Loucy (cell line): ENCODE measurements at regions not wholly inside any gene's neighbourhood (a gene's known extent, or its start where the extent isn't known, plus 50 kb on each side); places are given as distances from the start of the nearest gene placed in this dataset.

Experiments used
- EZH2phosphoT487 ChIP-seq: fragments of 200-600 bp; IDR thresholded peaks from 2 replicates; pipeline ENCODE4 v1.6.1; 2018; ENCODE audit warnings: antibody characterized with exemption, mild to moderate bottlenecking, moderate library complexity, borderline replicate concordance
- TF ChIP-seq, protein P1 (sequence below): fragments of 200-600 bp; sonication (generic); conservative IDR thresholded peaks from 2 replicates; pipeline ENCODE4 v1.5.1; 2014; ENCODE audit warnings: mild to moderate bottlenecking, antibody characterized with exemption, low read length

GRCh38 chr9:1238407-1238806, 188.2 kb downstream of the DMRT2 start:
- TF ChIP-seq, protein P1, sequence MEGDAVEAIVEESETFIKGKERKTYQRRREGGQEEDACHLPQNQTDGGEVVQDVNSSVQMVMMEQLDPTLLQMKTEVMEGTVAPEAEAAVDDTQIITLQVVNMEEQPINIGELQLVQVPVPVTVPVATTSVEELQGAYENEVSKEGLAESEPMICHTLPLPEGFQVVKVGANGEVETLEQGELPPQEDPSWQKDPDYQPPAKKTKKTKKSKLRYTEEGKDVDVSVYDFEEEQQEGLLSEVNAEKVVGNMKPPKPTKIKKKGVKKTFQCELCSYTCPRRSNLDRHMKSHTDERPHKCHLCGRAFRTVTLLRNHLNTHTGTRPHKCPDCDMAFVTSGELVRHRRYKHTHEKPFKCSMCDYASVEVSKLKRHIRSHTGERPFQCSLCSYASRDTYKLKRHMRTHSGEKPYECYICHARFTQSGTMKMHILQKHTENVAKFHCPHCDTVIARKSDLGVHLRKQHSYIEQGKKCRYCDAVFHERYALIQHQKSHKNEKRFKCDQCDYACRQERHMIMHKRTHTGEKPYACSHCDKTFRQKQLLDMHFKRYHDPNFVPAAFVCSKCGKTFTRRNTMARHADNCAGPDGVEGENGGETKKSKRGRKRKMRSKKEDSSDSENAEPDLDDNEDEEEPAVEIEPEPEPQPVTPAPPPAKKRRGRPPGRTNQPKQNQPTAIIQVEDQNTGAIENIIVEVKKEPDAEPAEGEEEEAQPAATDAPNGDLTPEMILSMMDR = no peak
- no peak for TF ChIP-seq EZH2phosphoT487
